HCT116 (cell line): ENCODE measurements at regions not wholly inside any gene's neighbourhood (a gene's known extent, or its start where the extent isn't known, plus 50 kb on each side); places are given as distances from the start of the nearest gene placed in this dataset.

ENCODE experiments used
- ATAC-seq: fragments of 200-7000 bp; cut with Tn5 transposase; 2 replicates; pipeline ENCODE4 v1.9.1; 2020; ENCODE audit warnings: mild to moderate bottlenecking, moderate library complexity
- BruUV-seq: library from RNA; stranded (reverse); fragments of 400-500 nt; replicated peaks from 2 replicates; lab custom pipeline; 2021; lab: Mats Ljungman, UMichigan
- CTCF ChIA-PET: fragments of 300-600 bp; sonication (Branson Sonifier 250); formaldehyde crosslinking; loops from one replicate; lab custom pipeline; 2021; ENCODE audit warnings: antibody characterized with exemption; lab: Charles Lee
- POLR2A ChIA-PET: fragments of 300-600, 350-600 bp; sonication (Branson Sonifier 250); formaldehyde crosslinking; loops from one replicate; lab custom pipeline; 2021; ENCODE audit warnings: antibody characterized with exemption; lab: Charles Lee
- RAD21 ChIA-PET, 2 experiments: fragments of 300-600 bp; sonication (Branson Sonifier 250); formaldehyde crosslinking; loops; one replicate each; lab custom pipeline; 2023; ENCODE audit warnings: low total read pairs in 2 of 2; ENCODE audit not compliant: uncharacterized antibody in 2 of 2, unreplicated experiment in 2 of 2, low non-redundant PET in 1 of 2; lab: Charles Lee
- DNase-seq: peaks from one replicate; pipeline ENCODE4 v3.0.0-alpha.2; 2010; ENCODE audit warnings: low read depth, low spot score
- H2AFZ ChIP-seq: fragments of 200-600 bp; shearing (Covaris generic), sonication (generic); 2 replicates; pipeline ENCODE4 v1.6.1; 2017; ENCODE audit warnings: low read depth, mixed run types, mixed read lengths, antibody characterized with exemption, low read length; ENCODE audit not compliant: poor library complexity, severe bottlenecking
- H3K27ac ChIP-seq: 2 replicates; pipeline ENCODE4 v1.5.1; 2012; ENCODE audit warnings: low read depth, low read length
- H3K27me3 ChIP-seq: fragments of 200-600 bp; sonication (generic); 2 replicates; pipeline ENCODE4 v1.6.1; 2016; ENCODE audit warnings: mixed run types, low read length, mixed read lengths; ENCODE audit not compliant: insufficient read depth
- H3K36me3 ChIP-seq, 2 experiments: fragments of 200-500 bp in 1 of 2; fragments of 200-600 bp in 1 of 2; sonication (Bioruptor generic) in 1 of 2; sonication (generic) in 1 of 2; 2 replicates each; pipeline versions ENCODE4 v1.5.1 to v1.6.1; 2014 to 2016; ENCODE audit warnings: low read length in 2 of 2, inconsistent platforms in 1 of 2, mixed read lengths in 1 of 2, mixed run types in 1 of 2; ENCODE audit not compliant: insufficient read depth in 2 of 2, control insufficient read depth in 1 of 2
- H3K4me1 ChIP-seq, 2 experiments: fragments of 200-600 bp in 1 of 2; sonication (generic) in 1 of 2; 2 replicates each; pipeline versions ENCODE4 v1.5.1 to v1.6.1; 2012 to 2017; ENCODE audit warnings: low read length in 2 of 2, inconsistent platforms in 1 of 2, mild to moderate bottlenecking in 1 of 2, mixed read lengths in 1 of 2, mixed run types in 1 of 2, moderate library complexity in 1 of 2; ENCODE audit not compliant: insufficient read depth in 2 of 2, control insufficient read depth in 1 of 2
- H3K4me2 ChIP-seq: fragments of 200-600 bp; sonication (generic); 2 replicates; pipeline ENCODE4 v1.6.1; 2017; ENCODE audit warnings: mixed run types, low read length, mixed read lengths
- H3K4me3 ChIP-seq, 2 experiments: fragments of 200-600 bp in 1 of 2; sonication (generic) in 1 of 2; replicated peaks in 1 of 2; 2 replicates each; pipeline ENCODE4 v1.5.1; 2011 to 2016; ENCODE audit warnings: low read length in 2 of 2, control low read depth in 1 of 2, low read depth in 1 of 2, mild to moderate bottlenecking in 1 of 2, mixed read lengths in 1 of 2, mixed run types in 1 of 2
- H3K79me2 ChIP-seq: fragments of 200-600 bp; sonication (generic); 2 replicates; pipeline ENCODE4 v1.6.1; 2017; ENCODE audit warnings: mild to moderate bottlenecking, mixed run types, low read length, moderate library complexity, mixed read lengths; ENCODE audit not compliant: insufficient read depth
- H3K9ac ChIP-seq: fragments of 200-600 bp; sonication (generic); 2 replicates; pipeline ENCODE4 v1.6.1; 2016; ENCODE audit warnings: low read length, mixed read lengths
- H3K9me2 ChIP-seq: fragments of 200-600 bp; sonication (generic), shearing (Covaris generic); 2 replicates; pipeline ENCODE4 v1.6.1; 2017; ENCODE audit warnings: mixed run types, mild to moderate bottlenecking, moderate library complexity; ENCODE audit not compliant: insufficient read depth
- H3K9me3 ChIP-seq, 2 experiments: fragments of 200-500 bp in 1 of 2; fragments of 200-600 bp in 1 of 2; sonication (Bioruptor generic) in 1 of 2; sonication (generic) in 1 of 2; 2 replicates each; pipeline ENCODE4 v1.6.1; 2014 to 2017; ENCODE audit warnings: low read length in 2 of 2, mixed read lengths in 2 of 2, inconsistent platforms in 1 of 2, low read depth in 1 of 2, mild to moderate bottlenecking in 1 of 2, mixed run types in 1 of 2, moderate library complexity in 1 of 2; ENCODE audit not compliant: control insufficient read depth in 1 of 2, insufficient read depth in 1 of 2
- H4K20me1 ChIP-seq: fragments of 200-600 bp; sonication (generic), shearing (Covaris generic); 2 replicates; pipeline ENCODE4 v1.6.1; 2017; ENCODE audit warnings: mixed run types, mild to moderate bottlenecking, moderate library complexity; ENCODE audit not compliant: insufficient read depth
- CBX3 ChIP-seq: IDR thresholded peaks from 2 replicates; pipeline ENCODE4 v1.6.1; 2012; ENCODE audit warnings: low read depth
- CEBPB ChIP-seq: IDR thresholded peaks from 2 replicates; pipeline ENCODE4 v1.6.1; 2012; ENCODE audit warnings: low read depth
- EGR1 ChIP-seq: IDR thresholded peaks from 2 replicates; pipeline ENCODE4 v1.6.1; 2012; ENCODE audit warnings: low read depth
- EZH2 ChIP-seq: fragments of 200-600 bp; sonication (generic); IDR thresholded peaks from 2 replicates; pipeline ENCODE4 v1.6.1; 2017; ENCODE audit warnings: antibody characterized with exemption, mixed run types
- POLR2A ChIP-seq: IDR thresholded peaks from 2 replicates; pipeline ENCODE4 v1.7.0; 2011; ENCODE audit warnings: borderline replicate concordance; ENCODE audit not compliant: insufficient read depth, insufficient read length; ENCODE audit errors: extremely low read depth
- RAD21 ChIP-seq: IDR thresholded peaks from 2 replicates; pipeline ENCODE4 v1.6.1; 2012; ENCODE audit warnings: low read depth, mild to moderate bottlenecking
- SP1 ChIP-seq: IDR thresholded peaks from 2 replicates; pipeline ENCODE4 v1.6.1; 2012; ENCODE audit warnings: low read depth
- SRF ChIP-seq: IDR thresholded peaks from 2 replicates; pipeline ENCODE4 v1.6.1; 2012; ENCODE audit warnings: low read depth
- ZNF274 ChIP-seq: fragments of 200-500 bp; sonication (Bioruptor generic); IDR thresholded peaks from 2 replicates; pipeline ENCODE4 v1.6.1; 2014; ENCODE audit warnings: mild to moderate bottlenecking, low read depth, low read length, inconsistent platforms
- intact Hi-C: fragments of 100-400 bp; cut with micrococcal nuclease; formaldehyde crosslinking; loops from 2 replicates; pipeline ENCODE4 v1.10.0; 2022

- BruUV-seq, result no TSS peak
- ATAC-seq (no peak), DNase-seq (no peak)
- no peak for TF ChIP-seq CBX3
- no peak for TF ChIP-seq EZH2
- no peak for TF ChIP-seq POLR2A
- no peak for TF ChIP-seq CEBPB
- no peak overlapping the region for H3K4me2 ChIP-seq
- RAD21 ChIA-PET, result no interaction called here
- H2AFZ ChIP-seq, result no peak overlapping the region
- no peaks in the 10 kb centered on the region for H4K20me1 ChIP-seq
- H3K9me2 ChIP-seq, result no peaks in the 10 kb centered on the region
- no peak overlapping the region for H3K4me3 ChIP-seq
- no peaks in the 10 kb centered on the region for H3K36me3 ChIP-seq
- H3K4me1 ChIP-seq, result no peaks in the 10 kb centered on the region
- CTCF ChIA-PET, result no interaction called here
- H3K27ac ChIP-seq, result no peak overlapping the region
- H3K79me2 ChIP-seq, result no peaks in the 10 kb centered on the region
- no peak overlapping the region for H3K9ac ChIP-seq
- intact Hi-C loops, result no loop called here
- POLR2A ChIA-PET, result no interaction called here
- H3K27me3 ChIP-seq, result no peaks in the 10 kb centered on the region
- H3K9me3 ChIP-seq, result no peaks in the 10 kb centered on the region
Measured at GRCh38 chr6:96725296-96725695, 112.0 kb downstream of the GPR63 start.

DNA sequence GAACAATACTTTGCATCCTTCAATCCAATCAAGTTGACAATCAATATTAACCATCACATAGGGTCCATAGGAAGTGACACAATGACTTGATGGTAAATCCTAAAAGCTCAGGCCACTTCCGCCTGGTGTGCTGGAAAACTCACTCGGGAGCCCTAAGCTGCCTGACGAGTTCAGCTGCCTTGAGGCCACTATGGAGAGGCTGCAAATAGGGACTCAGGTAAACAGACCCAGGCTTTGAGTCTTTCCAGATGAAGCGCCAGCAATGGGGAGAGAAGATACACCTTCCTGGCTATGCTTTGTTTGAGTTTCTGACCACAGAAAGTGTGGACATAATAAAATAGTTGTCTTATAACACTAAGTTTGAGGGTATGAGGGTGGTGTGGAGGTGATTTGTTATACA lies 112.6 kb downstream of the GPR63 start:
- ATAC-seq (no peak), DNase-seq (no peak)
- Histone ChIP-seq H3K79me2 (no peaks in the 10 kb centered on the region), H3K4me3 (no peak overlapping the region), H3K9me3 (no peaks in the 10 kb centered on the region), H3K4me1 (no peaks in the 10 kb centered on the region), H2AFZ (no peak overlapping the region)
- ChIA-PET CTCF (no interaction called here), POLR2A (no interaction called here), RAD21 (no interaction called here)
- no TSS peak for BruUV-seq
- TF ChIP-seq CEBPB (no peak), POLR2A (no peak), SP1 (no peak), ZNF274 (no peak), SRF (no peak), EGR1 (no peak), RAD21 (no peak)
- TF ChIP-seq, all 23 proteins: peak for 0
- no peak overlapping the region for H3K27ac ChIP-seq
- no peaks in the 10 kb centered on the region for H4K20me1 ChIP-seq
- H3K36me3 ChIP-seq, result no peaks in the 10 kb centered on the region
- no peak overlapping the region for H3K4me2 ChIP-seq
- no peaks in the 10 kb centered on the region for H3K9me2 ChIP-seq
- no peaks in the 10 kb centered on the region for H3K27me3 ChIP-seq
- intact Hi-C loops, result no loop called here
- no peak overlapping the region for H3K9ac ChIP-seq
